Endodermal cell (in vitro differentiated cells): ENCODE measurements at regions not wholly inside any gene's neighbourhood (a gene's known extent, or its start where the extent isn't known, plus 50 kb on each side); places are given as distances from the start of the nearest gene placed in this dataset.

Experiments
- DNase-seq: peaks from one replicate; pipeline ENCODE4 v3.0.0-alpha.2; 2017
- H3K27ac ChIP-seq: 2 replicates; pipeline ENCODE4 v1.5.1; 2013; ENCODE audit warnings: mild to moderate bottlenecking, low read depth, low read length, moderate library complexity
- H3K27me3 ChIP-seq: 2 replicates; pipeline ENCODE4 v1.6.1; 2013; ENCODE audit warnings: mild to moderate bottlenecking, low read length, moderate library complexity; ENCODE audit not compliant: insufficient read depth, control insufficient read depth, poor library complexity, severe bottlenecking
- H3K36me3 ChIP-seq: 2 replicates; pipeline ENCODE4 v1.7.0; 2013; ENCODE audit warnings: mild to moderate bottlenecking, low read length, moderate library complexity; ENCODE audit not compliant: control insufficient read depth, insufficient read depth
- H3K4me1 ChIP-seq: one replicate; pipeline ENCODE4 v1.7.0; 2013; ENCODE audit warnings: low read length; ENCODE audit not compliant: control insufficient read depth, insufficient read depth
- H3K4me3 ChIP-seq: 2 replicates; pipeline ENCODE4 v1.5.1; 2013; ENCODE audit warnings: mild to moderate bottlenecking, low read length, moderate library complexity
- H3K9ac ChIP-seq: 2 replicates; pipeline ENCODE4 v1.6.1; 2013; ENCODE audit warnings: mild to moderate bottlenecking, low read length, moderate library complexity; ENCODE audit not compliant: poor library complexity, severe bottlenecking; ENCODE audit errors: extremely low read depth
- H3K9me3 ChIP-seq: 2 replicates; pipeline ENCODE4 v1.6.1; 2013; ENCODE audit warnings: mild to moderate bottlenecking, low read length, moderate library complexity; ENCODE audit not compliant: control insufficient read depth
- H3K27ac Mint-ChIP-seq: 2 replicates; pipeline ENCODE4 v1.8.0; 2020; ENCODE audit warnings: mixed read lengths
- H3K27me3 Mint-ChIP-seq: 2 replicates; pipeline ENCODE4 v1.8.0; 2021; ENCODE audit warnings: mild to moderate bottlenecking, mixed read lengths; ENCODE audit not compliant: insufficient read depth
- H3K36me3 Mint-ChIP-seq: 2 replicates; pipeline ENCODE4 v1.8.0; 2020; ENCODE audit warnings: low read depth, mixed read lengths
- H3K4me1 Mint-ChIP-seq: 2 replicates; pipeline ENCODE4 v1.8.0; 2020; ENCODE audit warnings: mixed read lengths
- H3K4me3 Mint-ChIP-seq: 2 replicates; pipeline ENCODE4 v1.8.0; 2020; ENCODE audit warnings: mild to moderate bottlenecking, moderate library complexity, mixed read lengths
- H3K9me3 Mint-ChIP-seq: 2 replicates; pipeline ENCODE4 v1.8.0; 2020; ENCODE audit warnings: mild to moderate bottlenecking, mixed read lengths
- CTCF ChIP-seq: fragments of 200-600 bp; sonication (generic); conservative IDR thresholded peaks from 2 replicates; pipeline ENCODE4 v1.5.0; 2021; ENCODE audit warnings: antibody characterized with exemption, mild to moderate bottlenecking
- WGBS, 2 experiments: methylation state at CpG; one replicate each; pipeline versions ENCODE4 v1.1.5 to v1.1.7; 2013; ENCODE audit warnings: missing lambda C conversion rate in 2 of 2, mixed read lengths in 1 of 2; ENCODE audit not compliant: insufficient coverage in 1 of 2, insufficient read length in 1 of 2; 5-methylcytosine and 5-hydroxymethylcytosine counted together

DNA sequence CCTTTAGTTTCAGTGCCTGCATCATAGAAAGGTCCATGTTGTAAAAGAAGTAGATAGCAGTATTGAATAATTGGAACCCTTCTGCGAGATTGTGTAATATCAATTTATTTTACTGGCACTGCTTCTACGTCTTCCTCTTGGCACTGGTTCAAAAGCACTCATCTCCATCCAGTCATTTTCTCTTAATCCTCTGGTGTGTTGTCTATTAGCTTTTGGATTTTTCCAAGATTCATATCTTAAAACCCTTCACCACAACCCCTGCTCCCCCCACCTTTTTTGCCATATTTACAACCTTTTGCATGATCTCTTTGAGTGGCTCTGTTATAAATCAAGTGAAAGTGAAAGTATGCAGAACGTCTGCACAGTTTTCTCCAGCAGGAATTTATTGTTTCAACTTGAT, 76.6 kb upstream of the HSF2 start:
- WGBS, 2 experiments, result 90 to 93% methylated on average over 3 of the region's 3 CpGs
- Mint-ChIP-seq H3K4me1 (no peaks in the 10 kb centered on the region), H3K27ac (no peak overlapping the region), H3K4me3 (no peak overlapping the region), H3K36me3 (no peaks in the 10 kb centered on the region), H3K27me3 (no peaks in the 10 kb centered on the region), H3K9me3 (peaks cover 7% of the 10 kb centered on the region)
- H3K9me3 ChIP-seq, result no peaks in the 10 kb centered on the region
- H3K36me3 ChIP-seq, result no peaks in the 10 kb centered on the region
- H3K27ac ChIP-seq, result no peak overlapping the region
- TF ChIP-seq CTCF, result no peak
- no peak for DNase-seq
- no peak overlapping the region for H3K4me3 ChIP-seq
- H3K27me3 ChIP-seq, result no peaks in the 10 kb centered on the region
- H3K9ac ChIP-seq, result no peak overlapping the region
- H3K4me1 ChIP-seq, result no peaks in the 10 kb centered on the region

GRCh38 chr6:122323361-122323760, 76.1 kb upstream of the HSF2 start:
- no peak for TF ChIP-seq CTCF
- H3K9ac ChIP-seq, result no peak overlapping the region
- no peak overlapping the region for H3K4me3 Mint-ChIP-seq

GRCh38 chr6:122330315-122330714, 69.1 kb upstream of the HSF2 start:
- no peak overlapping the region for H3K9ac ChIP-seq
- no peaks in the 10 kb centered on the region for H3K9me3 ChIP-seq
- H3K27ac ChIP-seq, result no peak overlapping the region
- no peaks in the 10 kb centered on the region for H3K27me3 Mint-ChIP-seq
- no peaks in the 10 kb centered on the region for H3K4me1 Mint-ChIP-seq
- no peaks in the 10 kb centered on the region for H3K36me3 Mint-ChIP-seq
- 40 to 57% methylated on average over 1 of the region's 1 CpG for WGBS, 2 experiments
- no peaks in the 10 kb centered on the region for H3K36me3 ChIP-seq
- peaks cover 5% of the 10 kb centered on the region for H3K9me3 Mint-ChIP-seq
- DNase-seq, result no peak
- H3K27me3 ChIP-seq, result no peaks in the 10 kb centered on the region
- no peak for TF ChIP-seq CTCF
- no peak overlapping the region for H3K4me3 Mint-ChIP-seq
- H3K4me1 ChIP-seq, result no peaks in the 10 kb centered on the region
- no peak overlapping the region for H3K4me3 ChIP-seq
- no peak overlapping the region for H3K27ac Mint-ChIP-seq

More at GRCh38 chr6:122323361-122323760, 76.1 kb upstream of the HSF2 start:
- no peaks in the 10 kb centered on the region for H3K4me1 Mint-ChIP-seq
- DNase-seq, result no peak
- H3K27ac Mint-ChIP-seq, result no peak overlapping the region
- H3K36me3 Mint-ChIP-seq, result no peaks in the 10 kb centered on the region
- no peak overlapping the region for H3K4me3 ChIP-seq
- H3K4me1 ChIP-seq, result no peaks in the 10 kb centered on the region
- no peaks in the 10 kb centered on the region for H3K9me3 ChIP-seq
- H3K27me3 Mint-ChIP-seq, result no peaks in the 10 kb centered on the region
- 84 to 91% methylated on average over 2 of the region's 2 CpGs for WGBS, 2 experiments
- no peaks in the 10 kb centered on the region for H3K36me3 ChIP-seq
- H3K27me3 ChIP-seq, result no peaks in the 10 kb centered on the region
- H3K27ac ChIP-seq, result no peak overlapping the region
- H3K9me3 Mint-ChIP-seq, result peaks cover 7% of the 10 kb centered on the region
